Mucosa of stomach (tissue), 1 donor: ENCODE measurements at regions not wholly inside any gene's neighbourhood (a gene's known extent, or its start where the extent isn't known, plus 50 kb on each side); places are given as distances from the start of the nearest gene placed in this dataset.

ENCODE experiments used
- H3K27me3 ChIP-seq: one replicate; pipeline ENCODE4 v1.7.0; 2013; ENCODE audit warnings: mild to moderate bottlenecking, low read length; ENCODE audit not compliant: control insufficient read depth, insufficient read depth
- H3K36me3 ChIP-seq: one replicate; pipeline ENCODE4 v1.7.0; 2013; ENCODE audit warnings: low read length; ENCODE audit not compliant: control insufficient read depth, insufficient read depth
- H3K4me1 ChIP-seq: one replicate; pipeline ENCODE4 v1.7.0; 2013; ENCODE audit warnings: mild to moderate bottlenecking, low read length; ENCODE audit not compliant: control insufficient read depth, insufficient read depth
- H3K4me3 ChIP-seq: one replicate; pipeline ENCODE4 v1.7.0; 2013; ENCODE audit warnings: low read length
- H3K9ac ChIP-seq: one replicate; pipeline ENCODE4 v1.7.0; 2013; ENCODE audit warnings: mild to moderate bottlenecking, low read length, moderate library complexity
- H3K9me3 ChIP-seq: one replicate; pipeline ENCODE4 v1.7.0; 2013; ENCODE audit warnings: mild to moderate bottlenecking, low read length, moderate library complexity; ENCODE audit not compliant: control insufficient read depth
- donor health status: Pancreatic carcinoma.

GRCh38 chr4:178836865-178837264 lies 1394.6 kb upstream of the AGA start:
- Histone ChIP-seq H3K36me3 (no peaks in the 10 kb centered on the region), H3K4me3 (no peak overlapping the region), H3K9me3 (no peaks in the 10 kb centered on the region), H3K27me3 (no peaks in the 10 kb centered on the region), H3K4me1 (no peaks in the 10 kb centered on the region), H3K9ac (no peak overlapping the region)

- H3K27me3 ChIP-seq: no peaks in the 10 kb centered on the region
- no peaks in the 10 kb centered on the region for H3K4me1 ChIP-seq
- no peaks in the 10 kb centered on the region for H3K9me3 ChIP-seq
- H3K4me3 ChIP-seq: no peak overlapping the region
- no peak overlapping the region for H3K9ac ChIP-seq
- no peaks in the 10 kb centered on the region for H3K36me3 ChIP-seq
Observed at GRCh38 chr4:178838776-178839175, 1396.5 kb upstream of the AGA start.

GRCh38 chr4:178856139-178856800 lies 1414.0 kb upstream of the AGA start:
- Histone ChIP-seq H3K9ac (no peak overlapping the region), H3K4me1 (no peaks in the 10 kb centered on the region), H3K9me3 (no peaks in the 10 kb centered on the region), H3K36me3 (no peaks in the 10 kb centered on the region), H3K4me3 (no peak overlapping the region), H3K27me3 (no peaks in the 10 kb centered on the region)

GRCh38 chr4:178871476-178871875 lies 1429.2 kb upstream of the AGA start:
- Histone ChIP-seq H3K9ac (no peak overlapping the region), H3K27me3 (no peaks in the 10 kb centered on the region), H3K4me3 (no peak overlapping the region), H3K36me3 (no peaks in the 10 kb centered on the region), H3K9me3 (no peaks in the 10 kb centered on the region), H3K4me1 (no peaks in the 10 kb centered on the region)

GRCh38 chr4:178881937-178882336 lies 1439.7 kb upstream of the AGA start:
- H3K4me3 ChIP-seq: no peak overlapping the region
- H3K9me3 ChIP-seq: no peaks in the 10 kb centered on the region
- no peaks in the 10 kb centered on the region for H3K36me3 ChIP-seq
- H3K4me1 ChIP-seq: no peaks in the 10 kb centered on the region
- H3K27me3 ChIP-seq: no peaks in the 10 kb centered on the region
- no peak overlapping the region for H3K9ac ChIP-seq

- Histone ChIP-seq H3K9me3 (no peaks in the 10 kb centered on the region), H3K27me3 (no peaks in the 10 kb centered on the region), H3K9ac (no peak overlapping the region), H3K36me3 (no peaks in the 10 kb centered on the region), H3K4me1 (no peaks in the 10 kb centered on the region), H3K4me3 (no peak overlapping the region)
Observed at GRCh38 chr4:178894126-178894525, 1451.9 kb upstream of the AGA start.

GRCh38 chr4:178899084-178899483 lies 1456.8 kb upstream of the AGA start:
- no peaks in the 10 kb centered on the region for H3K27me3 ChIP-seq
- no peaks in the 10 kb centered on the region for H3K9me3 ChIP-seq
- H3K36me3 ChIP-seq: no peaks in the 10 kb centered on the region
- H3K4me3 ChIP-seq: no peak overlapping the region
- no peaks in the 10 kb centered on the region for H3K4me1 ChIP-seq
- no peak overlapping the region for H3K9ac ChIP-seq

- Histone ChIP-seq H3K4me3 (no peak overlapping the region), H3K27me3 (no peaks in the 10 kb centered on the region), H3K4me1 (no peaks in the 10 kb centered on the region), H3K9ac (no peak overlapping the region), H3K36me3 (no peaks in the 10 kb centered on the region), H3K9me3 (no peaks in the 10 kb centered on the region)
Observed at GRCh38 chr4:178917756-178918155, 1475.5 kb upstream of the AGA start.

GRCh38 chr4:178937130-178937529 lies 1494.9 kb upstream of the AGA start:
- no peaks in the 10 kb centered on the region for H3K27me3 ChIP-seq
- H3K9ac ChIP-seq: no peak overlapping the region
- no peak overlapping the region for H3K4me3 ChIP-seq
- no peaks in the 10 kb centered on the region for H3K9me3 ChIP-seq
- H3K36me3 ChIP-seq: no peaks in the 10 kb centered on the region
- no peaks in the 10 kb centered on the region for H3K4me1 ChIP-seq

- no peaks in the 10 kb centered on the region for H3K36me3 ChIP-seq
- no peaks in the 10 kb centered on the region for H3K27me3 ChIP-seq
- H3K4me3 ChIP-seq: no peak overlapping the region
- no peaks in the 10 kb centered on the region for H3K9me3 ChIP-seq
- H3K9ac ChIP-seq: no peak overlapping the region
- no peaks in the 10 kb centered on the region for H3K4me1 ChIP-seq
Observed at GRCh38 chr4:178941975-178942374, 1499.7 kb upstream of the AGA start.

GRCh38 chr4:178953447-178954120 lies 1511.3 kb upstream of the AGA start:
- Histone ChIP-seq H3K4me1 (no peaks in the 10 kb centered on the region), H3K4me3 (no peak overlapping the region), H3K9me3 (no peaks in the 10 kb centered on the region)

GRCh38 chr4:178955614-178956013 lies 1513.4 kb upstream of the AGA start:
- Histone ChIP-seq H3K9me3 (no peaks in the 10 kb centered on the region), H3K4me3 (no peak overlapping the region), H3K9ac (no peak overlapping the region), H3K4me1 (no peaks in the 10 kb centered on the region), H3K36me3 (no peaks in the 10 kb centered on the region), H3K27me3 (no peaks in the 10 kb centered on the region)

More at GRCh38 chr4:178953447-178954120, 1511.3 kb upstream of the AGA start:
- H3K36me3 ChIP-seq: no peaks in the 10 kb centered on the region
- H3K9ac ChIP-seq: no peak overlapping the region
- H3K27me3 ChIP-seq: no peaks in the 10 kb centered on the region
